ENCODE measurements at regions not wholly inside any gene's neighbourhood (a gene's known extent, or its start where the extent isn't known, plus 50 kb on each side); places are given as distances from the start of the nearest gene placed in this dataset.

DNA sequence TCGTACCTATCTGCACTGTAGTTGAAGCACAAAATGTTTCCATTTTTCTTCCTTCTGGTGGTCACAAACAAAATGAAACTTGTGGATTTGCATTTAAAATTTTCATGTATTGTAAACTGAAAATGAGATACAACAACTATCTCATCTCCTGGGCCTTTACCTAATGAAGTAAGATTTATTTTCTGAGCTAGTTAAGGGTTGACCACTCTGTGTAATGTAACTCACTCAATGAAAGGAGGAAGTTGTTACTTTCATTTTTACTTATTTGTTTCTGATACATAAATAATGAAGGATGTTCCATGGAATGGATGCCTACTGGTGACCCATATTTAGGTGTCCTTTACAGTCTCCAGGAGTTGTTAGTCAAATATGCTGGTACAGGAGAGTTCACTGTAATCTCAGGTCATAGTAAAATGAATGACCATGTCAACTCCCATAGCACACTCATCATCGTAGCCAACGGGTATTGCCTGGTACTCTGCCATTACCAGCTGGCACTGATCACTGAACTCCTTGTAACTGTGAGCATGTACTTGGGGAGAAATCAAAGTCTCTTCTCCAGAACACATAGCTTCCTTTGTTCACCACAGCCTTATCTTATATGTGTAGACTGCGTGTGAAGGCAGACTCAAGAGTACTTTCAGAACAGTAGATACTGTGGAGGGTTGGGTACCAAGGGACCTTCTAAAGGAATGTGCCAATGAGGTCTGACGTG, 474.2 kb upstream of the ROBO2 start:
- TF ChIP-seq, protein P1, sequence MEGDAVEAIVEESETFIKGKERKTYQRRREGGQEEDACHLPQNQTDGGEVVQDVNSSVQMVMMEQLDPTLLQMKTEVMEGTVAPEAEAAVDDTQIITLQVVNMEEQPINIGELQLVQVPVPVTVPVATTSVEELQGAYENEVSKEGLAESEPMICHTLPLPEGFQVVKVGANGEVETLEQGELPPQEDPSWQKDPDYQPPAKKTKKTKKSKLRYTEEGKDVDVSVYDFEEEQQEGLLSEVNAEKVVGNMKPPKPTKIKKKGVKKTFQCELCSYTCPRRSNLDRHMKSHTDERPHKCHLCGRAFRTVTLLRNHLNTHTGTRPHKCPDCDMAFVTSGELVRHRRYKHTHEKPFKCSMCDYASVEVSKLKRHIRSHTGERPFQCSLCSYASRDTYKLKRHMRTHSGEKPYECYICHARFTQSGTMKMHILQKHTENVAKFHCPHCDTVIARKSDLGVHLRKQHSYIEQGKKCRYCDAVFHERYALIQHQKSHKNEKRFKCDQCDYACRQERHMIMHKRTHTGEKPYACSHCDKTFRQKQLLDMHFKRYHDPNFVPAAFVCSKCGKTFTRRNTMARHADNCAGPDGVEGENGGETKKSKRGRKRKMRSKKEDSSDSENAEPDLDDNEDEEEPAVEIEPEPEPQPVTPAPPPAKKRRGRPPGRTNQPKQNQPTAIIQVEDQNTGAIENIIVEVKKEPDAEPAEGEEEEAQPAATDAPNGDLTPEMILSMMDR (IDR thresholded peaks at IDR 0.05; ENCODE audit: insufficient read depth, low read length, missing control alignments), result no peak
- POLR2A ChIA-PET, result no interaction called here

DNA sequence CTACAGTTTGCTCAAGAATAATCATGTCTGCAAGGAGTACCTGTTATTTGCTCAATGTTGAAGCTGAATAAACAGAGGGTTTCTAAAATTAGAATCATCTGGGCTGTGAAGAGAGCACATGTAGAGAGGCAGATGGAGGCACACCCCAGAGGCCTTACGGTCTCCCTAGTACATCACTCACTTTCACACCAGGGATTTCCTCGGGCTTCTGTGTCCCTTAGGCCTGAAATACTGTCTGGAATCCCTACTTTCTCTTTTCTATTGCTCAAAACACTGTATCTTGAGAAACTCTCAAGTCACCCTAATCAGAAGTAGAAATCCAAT, 473.7 kb upstream of the ROBO2 start:
- no peak overlapping the region for H3K4me3 ChIP-seq (ENCODE audit: low read depth, low read length)
- CTCF ChIA-PET, result no interaction called here
- no peak for DNase-seq (ENCODE audit: low read depth, low spot score)
- POLR2A ChIA-PET, result no interaction called here
- TF ChIP-seq, protein P1 (IDR thresholded peaks at IDR 0.05; ENCODE audit: insufficient read depth, low read length, missing control alignments), result no peak

More for the DNA sequence above, 474.2 kb upstream of the ROBO2 start:
- DNase-seq (ENCODE audit: low read depth, low spot score), result no peak
- CTCF ChIA-PET, result interaction anchor here (1.9 kb wide), 1 partner anchor 20 kb away, joined by 6 read pairs; no protein-coding TSS in a partner anchor
- no peak overlapping the region for H3K4me3 ChIP-seq (ENCODE audit: low read depth, low read length)

DNA sequence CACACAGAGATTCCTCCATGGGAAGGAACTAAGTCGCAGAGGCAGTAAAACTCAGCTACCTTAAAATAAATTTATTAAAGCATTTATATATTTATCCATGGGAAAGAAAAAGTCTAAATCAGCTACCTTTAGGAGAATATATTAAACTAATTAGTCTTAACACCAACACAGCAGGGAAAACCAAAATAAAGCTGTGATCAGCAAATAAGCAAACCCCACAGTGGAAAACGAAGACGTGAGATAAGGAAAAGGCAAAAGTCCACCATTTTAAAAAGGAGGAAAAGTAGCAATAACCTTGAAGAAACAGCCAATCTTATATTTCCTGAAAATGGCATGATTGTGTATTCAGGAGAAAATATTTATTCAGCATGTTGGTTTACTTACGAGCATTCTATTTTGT, 473.0 kb upstream of the ROBO2 start:
- ChIA-PET POLR2A (no interaction called here), CTCF (interaction anchor here (1.1 kb wide), 1 partner anchor 18 kb away, joined by 3 read pairs; no protein-coding TSS in a partner anchor)
- TF ChIP-seq, protein P1 (IDR thresholded peaks at IDR 0.05; ENCODE audit: insufficient read depth, low read length, missing control alignments), result no peak
- DNase-seq (ENCODE audit: low read depth, low spot score), result no peak
- no peak overlapping the region for H3K4me3 ChIP-seq (ENCODE audit: low read depth, low read length)

DNA sequence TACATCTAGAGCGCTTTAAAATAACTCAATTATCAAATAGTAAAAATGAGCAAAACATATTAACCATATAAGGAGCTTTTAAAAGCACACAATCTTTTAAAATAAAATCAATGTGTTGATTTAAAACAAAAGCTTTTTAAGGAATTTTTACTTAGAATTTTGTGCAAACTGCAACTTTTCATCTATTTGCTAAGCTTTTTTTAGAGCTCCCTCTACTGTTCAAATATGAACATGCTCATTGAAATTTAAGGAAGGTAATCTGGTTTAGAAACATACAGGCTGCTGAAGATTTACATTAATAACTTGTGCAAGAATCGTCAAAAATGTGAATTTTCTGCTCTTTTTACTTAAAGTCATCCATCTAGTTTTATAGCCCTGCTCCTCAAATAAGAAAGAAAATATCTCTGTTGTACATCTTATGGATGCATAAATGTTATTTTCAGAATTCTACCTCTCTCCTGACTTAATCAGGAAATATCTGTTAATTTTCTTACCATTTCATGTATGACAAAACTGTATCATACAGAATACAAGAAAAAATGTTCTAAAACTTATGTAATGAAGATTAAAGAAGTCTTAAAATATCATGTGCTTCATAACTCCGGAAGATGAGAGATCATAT, 469.4 kb upstream of the ROBO2 start:
- DNase-seq (ENCODE audit: low read depth, low spot score), result no peak
- TF ChIP-seq, protein P1 (IDR thresholded peaks at IDR 0.05; ENCODE audit: insufficient read depth, low read length, missing control alignments), result peak; percentile 9
- CTCF ChIA-PET, result interaction anchor here (0.8 to 2.3 kb wide), 15 partner anchors 10 to 466 kb away, joined by 3 to 26 read pairs (median 4); no protein-coding TSS in a partner anchor
- POLR2A ChIA-PET, result no interaction called here
- H3K4me3 ChIP-seq (ENCODE audit: low read depth, low read length), result no peak overlapping the region

DNA sequence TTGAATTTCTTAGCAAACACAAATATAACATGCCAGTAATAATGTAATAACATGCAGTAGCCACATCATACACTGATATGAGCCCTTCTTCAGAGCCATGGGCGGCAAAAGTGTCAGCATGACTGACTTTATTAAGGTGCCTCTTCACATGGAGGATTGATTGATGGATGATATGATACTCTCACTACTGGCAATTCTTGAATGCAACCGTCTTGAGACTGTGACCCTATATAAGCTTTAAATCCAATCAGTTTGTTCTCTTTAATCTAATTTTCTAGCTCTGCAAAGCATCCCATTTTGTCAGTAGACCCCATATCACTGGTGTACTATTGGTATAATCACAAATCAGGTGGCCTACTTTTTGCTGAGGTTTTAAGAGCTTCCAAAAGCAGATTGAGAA, 463.7 kb upstream of the ROBO2 start:
- TF ChIP-seq, protein P1 (IDR thresholded peaks at IDR 0.05; ENCODE audit: insufficient read depth, low read length, missing control alignments), result no peak
- no peak overlapping the region for H3K4me3 ChIP-seq (ENCODE audit: low read depth, low read length)
- ChIA-PET CTCF (interaction anchor here (1.4 kb wide), 1 partner anchor 9 kb away, joined by 3 read pairs; no protein-coding TSS in a partner anchor), POLR2A (no interaction called here)
- DNase-seq (ENCODE audit: low read depth, low spot score), result no peak

DNA sequence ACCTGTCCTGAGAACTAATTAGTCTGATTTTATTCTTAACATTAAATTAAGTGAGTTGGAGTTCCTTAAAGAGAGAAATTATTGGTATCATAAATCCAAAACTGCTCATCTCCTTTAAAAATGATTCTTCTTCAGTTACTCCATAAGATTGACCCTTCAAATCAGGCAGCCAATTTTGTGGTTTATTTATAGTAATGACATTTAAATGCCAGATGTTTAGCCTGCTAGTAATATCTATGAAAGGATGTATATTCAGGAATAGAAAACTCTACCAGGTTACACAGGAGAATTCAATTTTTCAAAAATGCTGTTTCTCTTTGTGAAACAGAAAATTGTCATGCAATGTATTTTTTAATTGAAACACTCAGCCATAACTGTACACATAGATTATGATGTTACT, 457.8 kb upstream of the ROBO2 start:
- TF ChIP-seq, protein P1 (IDR thresholded peaks at IDR 0.05; ENCODE audit: insufficient read depth, low read length, missing control alignments), result no peak
- DNase-seq (ENCODE audit: low read depth, low spot score), result no peak
- no peak overlapping the region for H3K4me3 ChIP-seq (ENCODE audit: low read depth, low read length)
- POLR2A ChIA-PET, result no interaction called here
- CTCF ChIA-PET, result no interaction called here

All from AG04449 (cell line).